ENCODE measurements at regions not wholly inside any gene's neighbourhood (a gene's known extent, or its start where the extent isn't known, plus 50 kb on each side); places are given as distances from the start of the nearest gene placed in this dataset.

- no peak for DNase-seq
These were observed 61.7 kb upstream of the DTNA start for GRCh38 chr18:34648269-34648985.

DNA sequence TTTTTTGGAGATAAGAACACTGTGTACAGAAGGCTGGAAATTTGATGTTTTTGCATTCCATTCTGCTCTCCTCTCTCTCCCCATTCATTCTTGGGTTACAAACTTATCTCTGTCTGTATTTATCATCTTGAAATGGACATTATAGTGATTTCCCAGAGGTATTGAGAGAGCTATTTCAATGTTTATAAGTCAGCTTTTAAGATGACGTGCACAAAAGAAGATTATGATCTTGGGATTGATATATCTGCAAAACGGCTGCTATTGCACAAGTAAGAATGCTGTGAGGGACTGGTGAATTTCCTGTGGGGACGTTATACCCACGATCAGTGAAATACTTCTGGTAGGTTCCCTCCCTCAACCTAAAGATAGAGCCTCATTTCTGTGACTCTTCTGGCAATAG is 61.0 kb upstream of the DTNA start:
- DNase-seq: peak; percentile 72

DNA sequence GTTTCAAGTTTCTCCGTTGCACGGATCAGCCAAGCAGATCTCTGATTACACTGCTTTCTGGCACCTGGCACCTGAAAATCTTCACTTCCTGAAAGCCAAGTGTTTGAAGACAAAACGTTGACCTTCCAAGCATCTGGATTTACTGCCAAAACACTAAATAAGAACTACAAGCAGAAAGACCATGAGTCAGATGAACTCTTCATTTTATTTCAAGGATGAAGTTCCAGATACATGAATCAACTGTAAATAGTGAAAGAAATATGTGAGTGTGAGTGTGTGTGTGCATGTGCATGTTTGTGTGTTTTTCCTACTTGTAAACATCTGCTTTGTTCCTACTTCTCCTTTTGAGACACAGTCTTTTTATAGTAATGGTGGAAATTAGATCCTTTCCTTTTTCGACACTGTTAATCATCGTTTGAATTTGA is 60.0 kb upstream of the DTNA start:
- no peak for DNase-seq

GRCh38 chr18:34651586-34652369 is 58.3 kb upstream of the DTNA start:
- DNase-seq: no peak

GRCh38 chr18:34655131-34655530 is 55.0 kb upstream of the DTNA start:
- no peak for DNase-seq

DNA sequence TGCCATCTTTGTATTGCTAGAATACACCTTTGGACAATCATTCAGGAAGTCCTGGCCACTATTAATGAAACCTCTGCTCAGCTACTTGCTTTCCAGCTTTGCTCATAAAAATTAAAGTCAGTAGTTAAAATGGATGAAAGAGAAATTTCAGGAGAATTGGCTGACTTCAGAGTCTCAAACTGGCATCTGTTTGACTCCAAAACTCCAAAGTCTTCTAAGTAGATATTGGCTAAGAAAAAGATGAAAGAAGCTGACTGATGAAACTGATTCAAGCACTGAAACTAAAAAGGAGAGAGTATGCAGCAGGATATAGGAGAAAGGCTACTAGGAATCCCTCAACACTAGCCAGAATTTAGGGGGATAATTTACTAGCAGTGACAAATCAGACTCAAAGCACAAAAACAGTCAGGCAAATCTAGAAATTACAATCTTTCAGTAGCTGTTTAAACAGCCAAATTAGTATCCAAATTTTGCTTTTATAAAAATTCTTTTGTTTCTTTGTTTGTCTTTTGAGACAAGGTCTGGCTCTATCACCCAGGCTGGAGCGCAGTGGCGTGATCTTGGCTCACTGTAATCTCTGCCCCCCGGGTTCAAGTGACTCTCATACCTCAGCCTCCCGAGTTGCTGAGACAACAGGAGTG is 52.1 kb upstream of the DTNA start:
- DNase-seq: no peak

- peak; percentile 92 for DNase-seq
These were observed 50.2 kb upstream of the DTNA start for GRCh38 chr18:34659579-34660517.
